T47D (cell line): ENCODE measurements at regions not wholly inside any gene's neighbourhood (a gene's known extent, or its start where the extent isn't known, plus 50 kb on each side); places are given as distances from the start of the nearest gene placed in this dataset.

Experiments
- DNase-seq, 2 experiments: peaks; one replicate each; pipeline versions ENCODE4 v3.0.0 to v3.0.0-alpha.2; 2011 to 2012; ENCODE audit warnings: low read depth in 1 of 2, low spot score in 1 of 2
- JUND ChIP-seq: IDR thresholded peaks from 2 replicates; pipeline ENCODE4 v1.6.1; 2012; ENCODE audit warnings: low read depth
- in situ Hi-C: cut with HindIII; loops from 2 replicates; pipeline ENCODE4 v1.10.0; 2016; ENCODE audit warnings: low sequenced_read_pairs, low pct_unique_long_range_greater_than_20kb

DNA sequence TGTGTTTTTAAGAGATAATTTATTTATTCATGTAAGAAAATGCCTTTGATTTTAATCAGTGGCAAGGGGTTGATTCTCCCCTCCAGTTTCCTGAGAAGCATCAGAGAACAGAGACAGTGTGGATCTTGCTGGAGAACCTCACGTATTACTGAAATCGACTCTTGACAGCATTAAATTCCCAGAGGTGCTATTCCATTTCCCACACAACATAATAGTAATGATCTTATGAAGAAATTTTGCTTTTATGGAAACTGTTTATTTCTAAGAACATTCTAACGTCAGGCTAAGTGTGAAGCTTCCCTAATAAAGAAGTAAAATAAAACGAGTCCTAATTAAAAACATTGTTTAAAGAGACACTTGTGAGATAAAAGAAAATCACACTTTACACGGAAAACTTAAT lies 293.1 kb upstream of the NRP1 start:
- in situ Hi-C loops, result no loop called here
- no peak for TF ChIP-seq JUND
- DNase-seq, result no peak

DNA sequence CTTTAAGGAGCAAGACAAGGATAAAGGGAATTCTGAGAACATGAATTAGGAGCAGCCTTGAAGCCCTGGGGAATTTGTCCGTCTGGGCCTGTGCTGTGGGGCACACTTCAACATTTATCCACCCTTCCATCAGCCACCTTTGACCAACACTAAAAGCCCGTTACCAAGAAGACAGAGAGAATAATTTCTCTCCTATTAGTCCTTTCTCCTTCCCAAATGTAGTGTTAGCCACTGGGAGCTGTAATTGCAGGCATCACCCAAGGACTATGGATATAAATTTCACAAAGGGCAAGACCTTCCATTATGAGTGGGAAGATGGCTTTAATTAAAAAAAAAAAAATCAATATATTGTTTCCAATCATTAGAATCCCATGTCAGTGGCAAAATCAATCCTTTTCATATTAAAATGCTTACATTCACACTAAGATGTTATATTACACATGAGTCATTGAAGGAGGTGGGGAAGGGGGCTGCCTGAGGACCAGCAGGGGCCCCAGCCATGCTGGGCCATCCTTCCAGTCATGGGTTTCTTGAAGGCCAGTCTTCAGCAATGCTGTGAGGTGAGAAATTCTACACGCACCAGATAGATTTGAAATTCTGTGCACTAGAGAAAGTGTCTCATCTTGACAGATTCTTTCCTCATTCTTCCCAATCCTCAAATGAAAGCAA lies 292.5 kb upstream of the NRP1 start:
- no peak for DNase-seq

DNA sequence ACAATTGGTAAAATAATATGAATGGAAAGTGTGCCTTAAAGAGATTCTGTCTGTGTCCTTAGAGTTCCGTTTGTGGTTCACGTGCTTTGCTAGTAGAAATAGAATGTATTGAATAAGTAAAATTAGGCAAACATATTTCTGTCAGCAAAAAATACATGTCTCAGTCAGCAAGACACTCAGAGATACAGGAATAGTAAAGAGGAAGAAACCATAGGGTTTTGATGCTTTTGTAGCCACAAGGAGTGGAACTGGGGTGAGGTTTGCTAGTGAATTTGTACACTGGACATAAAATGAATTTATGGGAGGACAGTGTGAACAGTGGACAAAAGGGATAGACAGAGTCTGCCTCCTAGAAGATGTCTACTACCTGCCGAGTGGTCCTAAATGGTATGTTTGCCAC lies 289.2 kb upstream of the NRP1 start:
- in situ Hi-C loops, result no loop called here
- no peak for DNase-seq
- TF ChIP-seq JUND, result no peak

More for the DNA sequence above, 292.5 kb upstream of the NRP1 start:
- in situ Hi-C loops, result no loop called here
- no peak for TF ChIP-seq JUND

DNA sequence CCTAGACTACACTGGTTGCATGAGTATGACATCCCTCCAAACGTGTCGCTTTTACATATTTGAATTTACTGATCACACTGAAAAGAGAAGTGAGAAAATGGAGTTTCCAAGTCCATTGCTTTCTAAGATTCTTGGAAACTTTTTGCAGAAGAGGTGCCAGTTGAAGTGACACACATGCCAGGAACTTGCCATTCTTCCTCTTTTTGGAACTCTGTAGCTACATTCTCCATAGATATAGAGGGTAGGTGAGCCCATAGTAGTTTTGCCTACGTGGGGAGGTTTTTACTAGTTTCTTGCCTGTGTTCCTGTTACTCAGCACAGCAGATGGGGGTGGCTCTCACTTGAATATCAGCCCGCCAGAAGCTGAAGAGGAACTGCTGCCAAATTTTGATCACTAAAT lies 286.6 kb upstream of the NRP1 start:
- no peak for TF ChIP-seq JUND
- in situ Hi-C loops, result no loop called here
- DNase-seq, result no peak

DNA sequence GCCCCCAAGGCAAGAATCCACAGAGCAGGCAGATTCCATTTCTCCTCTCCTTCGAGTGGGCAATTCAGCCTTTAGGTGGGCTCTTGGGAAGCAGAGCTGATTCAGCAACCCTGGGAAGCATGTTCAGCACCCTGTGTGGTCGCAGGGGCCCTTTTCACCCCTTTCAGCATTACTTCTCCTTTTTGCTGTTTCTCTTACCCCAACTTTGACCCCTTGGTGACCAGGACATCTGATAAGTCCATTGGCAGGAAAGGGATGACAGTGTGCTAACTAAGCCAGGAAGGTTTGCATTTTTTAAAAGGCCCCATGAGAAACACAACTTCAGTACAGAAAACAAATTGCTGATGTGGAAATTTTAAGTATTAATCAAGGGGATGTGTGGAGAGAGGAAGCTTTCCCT lies 283.7 kb upstream of the NRP1 start:
- DNase-seq, result no peak
- in situ Hi-C loops, result no loop called here
- no peak for TF ChIP-seq JUND

DNA sequence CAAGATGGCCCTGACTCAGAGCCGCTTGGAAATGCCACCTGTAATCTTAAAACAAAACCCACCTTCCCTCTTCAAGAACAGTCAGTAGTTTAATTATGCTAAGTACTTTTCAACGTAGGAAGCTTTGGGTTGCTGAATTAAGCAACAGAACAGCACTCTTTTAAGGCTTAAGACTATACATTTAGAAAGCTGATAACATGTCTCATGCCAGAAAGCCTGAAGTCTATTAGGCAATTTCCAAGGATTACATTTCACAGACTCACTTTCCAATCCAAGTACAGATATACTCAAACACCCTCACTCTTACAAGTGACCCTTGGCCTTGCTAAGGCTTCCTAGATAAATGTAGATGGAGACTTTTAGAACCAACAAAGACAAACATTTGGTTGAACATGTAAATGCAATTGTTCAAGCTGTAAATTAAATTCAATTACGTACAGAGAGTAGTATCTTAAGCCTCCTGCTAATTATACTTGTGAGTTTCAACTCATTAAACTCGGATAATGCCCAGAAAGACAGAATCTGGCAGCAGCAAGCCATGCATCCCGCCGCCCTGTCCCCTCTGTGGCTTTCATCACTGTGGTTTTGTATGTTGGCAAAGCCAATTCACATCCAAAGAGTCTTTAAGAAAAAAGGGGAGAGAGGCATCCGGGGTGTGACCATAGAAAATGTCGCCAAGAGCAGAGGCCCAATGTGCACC lies 283.1 kb upstream of the NRP1 start:
- TF ChIP-seq JUND, result no peak
- DNase-seq, result no peak
- in situ Hi-C loops, result no loop called here

DNA sequence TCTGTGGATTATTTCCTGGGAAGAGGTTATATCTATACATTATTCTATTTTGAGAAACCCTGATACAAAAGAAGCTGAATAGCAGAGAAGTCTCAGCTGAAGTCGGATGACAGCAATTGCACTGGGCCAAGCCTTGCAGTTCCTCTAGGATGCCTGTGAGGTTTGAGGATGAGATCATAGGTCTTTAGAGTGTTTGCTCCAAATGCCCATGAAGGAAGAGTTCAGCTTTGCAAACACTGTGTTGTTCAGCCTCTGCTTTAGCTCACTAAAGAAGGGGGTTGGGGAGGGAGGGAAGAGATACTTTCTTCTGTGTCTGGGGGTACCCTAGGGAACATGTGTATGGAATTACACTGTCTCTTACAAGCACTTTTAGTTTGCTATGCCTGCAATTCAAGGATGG lies 282.5 kb upstream of the NRP1 start:
- no peak for DNase-seq
- in situ Hi-C loops, result no loop called here
- no peak for TF ChIP-seq JUND

DNA sequence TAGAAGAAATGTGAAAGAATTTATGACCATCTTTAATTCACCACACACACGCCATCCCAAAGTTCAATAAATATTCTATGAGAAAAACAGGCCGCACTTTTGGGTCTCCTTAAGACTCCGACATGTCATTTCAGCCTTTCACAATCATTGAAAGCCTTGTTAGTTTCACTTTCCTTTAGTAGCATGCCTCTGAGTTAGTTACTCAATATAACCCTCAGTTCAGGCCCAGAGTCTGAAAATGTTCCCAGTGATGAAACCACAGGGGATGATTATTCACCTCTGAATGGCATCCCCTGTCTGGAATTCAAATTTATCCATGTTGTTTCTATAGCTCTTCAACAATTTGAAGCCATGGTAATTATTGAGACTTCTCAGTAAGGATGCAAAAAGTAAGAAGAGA lies 278.1 kb upstream of the NRP1 start:
- in situ Hi-C loops, result no loop called here
- no peak for TF ChIP-seq JUND
- no peak for DNase-seq

DNA sequence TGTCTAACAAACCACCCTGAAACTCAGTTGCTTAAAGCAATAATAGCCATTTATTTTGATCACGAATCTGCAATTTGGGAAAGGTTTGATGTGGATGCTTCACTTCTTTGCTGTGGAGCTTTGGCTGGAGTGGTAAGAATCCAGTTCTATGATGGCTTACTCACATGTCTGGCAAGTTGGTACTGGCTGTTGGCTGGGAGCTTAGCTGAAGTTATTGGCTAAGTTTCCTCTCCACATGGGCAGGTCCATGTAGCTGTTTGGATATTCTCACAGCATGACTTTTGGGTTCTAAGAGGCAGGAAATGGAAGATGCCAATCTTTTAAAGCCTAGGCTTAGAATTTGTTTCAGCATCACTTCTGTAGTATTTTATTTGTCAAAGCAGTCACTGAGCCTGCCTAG lies 277.6 kb upstream of the NRP1 start:
- in situ Hi-C loops, result no loop called here
- TF ChIP-seq JUND, result no peak
- no peak for DNase-seq

DNA sequence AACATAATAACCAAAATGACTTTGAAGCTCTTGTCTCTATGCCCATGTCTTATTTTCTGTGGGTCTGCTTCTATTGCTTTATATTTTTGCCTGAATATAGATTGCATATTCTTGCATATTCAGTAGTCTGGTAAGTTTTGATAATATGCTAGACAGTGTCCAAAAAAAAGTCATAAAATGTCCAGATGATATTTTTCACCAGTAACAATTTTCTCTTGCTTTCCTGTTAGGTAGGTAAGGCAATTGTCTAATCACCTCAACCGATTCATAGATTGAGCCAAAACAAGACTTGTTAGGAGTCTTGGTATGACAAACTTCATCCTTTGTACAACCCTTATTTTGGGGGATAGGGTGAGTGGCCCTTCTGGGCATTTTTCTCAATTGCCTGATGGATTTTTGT lies 277.0 kb upstream of the NRP1 start:
- no peak for TF ChIP-seq JUND
- no peak for DNase-seq
- in situ Hi-C loops, result no loop called here

DNA sequence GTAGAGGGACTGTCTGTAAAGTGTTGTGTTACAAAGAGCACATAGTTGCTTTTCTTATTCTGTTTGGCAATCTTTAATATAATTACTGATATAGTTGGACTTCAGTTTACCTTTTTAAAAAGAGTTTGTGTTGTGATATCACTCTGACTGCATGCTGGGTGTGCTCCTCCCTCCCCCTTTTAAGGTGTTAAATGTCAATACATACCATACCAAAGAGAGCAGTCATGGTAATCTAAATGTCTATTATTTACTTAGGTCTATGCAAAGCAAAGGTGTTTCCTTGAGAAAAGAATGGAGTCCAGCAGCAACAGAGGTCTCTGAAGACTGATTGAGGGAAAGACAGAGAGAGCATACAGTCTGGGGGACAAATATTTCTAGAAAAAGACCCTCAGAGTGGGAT lies 275.1 kb upstream of the NRP1 start:
- no peak for TF ChIP-seq JUND
- no peak for DNase-seq
- in situ Hi-C loops, result no loop called here

DNA sequence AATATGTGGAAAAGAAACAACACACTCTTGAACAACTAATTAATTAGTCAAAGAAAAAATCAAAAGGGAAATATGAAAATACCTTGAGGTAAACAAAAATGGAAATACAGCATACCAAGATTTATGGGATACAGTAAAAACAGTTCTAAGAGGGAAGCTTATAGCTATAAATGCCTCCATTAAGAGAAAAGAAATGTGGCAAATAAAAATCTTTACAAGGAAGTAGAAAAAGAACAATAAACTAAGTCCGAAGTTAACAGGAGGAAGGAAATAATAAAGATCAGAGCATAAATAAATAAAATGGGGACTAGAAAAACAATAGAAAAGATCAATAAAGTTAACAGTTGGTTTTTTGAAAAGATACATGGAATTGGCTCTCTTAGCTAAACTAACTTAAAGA lies 267.8 kb upstream of the NRP1 start:
- in situ Hi-C loops, result no loop called here
- DNase-seq, result no peak
- no peak for TF ChIP-seq JUND

DNA sequence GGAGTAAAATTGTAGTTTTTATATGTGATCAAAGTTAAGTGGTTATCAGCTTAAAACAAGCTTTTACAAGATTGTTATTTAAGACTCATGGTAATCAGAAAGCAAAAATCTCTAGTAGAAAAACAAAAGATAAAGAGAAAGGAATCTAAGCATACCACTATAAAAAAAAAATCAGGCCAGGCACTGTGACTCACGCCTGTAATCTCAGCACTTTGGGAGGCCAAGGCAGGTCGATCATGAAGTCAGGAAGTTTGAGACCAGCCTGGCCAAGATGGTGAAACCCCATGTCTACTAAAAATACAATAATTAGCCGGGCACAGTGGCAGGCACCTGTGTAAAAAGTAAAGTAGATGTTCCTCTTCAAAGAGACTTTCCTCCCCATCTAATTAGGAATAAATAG lies 265.9 kb upstream of the NRP1 start:
- no peak for TF ChIP-seq JUND
- in situ Hi-C loops, result no loop called here
- no peak for DNase-seq

DNA sequence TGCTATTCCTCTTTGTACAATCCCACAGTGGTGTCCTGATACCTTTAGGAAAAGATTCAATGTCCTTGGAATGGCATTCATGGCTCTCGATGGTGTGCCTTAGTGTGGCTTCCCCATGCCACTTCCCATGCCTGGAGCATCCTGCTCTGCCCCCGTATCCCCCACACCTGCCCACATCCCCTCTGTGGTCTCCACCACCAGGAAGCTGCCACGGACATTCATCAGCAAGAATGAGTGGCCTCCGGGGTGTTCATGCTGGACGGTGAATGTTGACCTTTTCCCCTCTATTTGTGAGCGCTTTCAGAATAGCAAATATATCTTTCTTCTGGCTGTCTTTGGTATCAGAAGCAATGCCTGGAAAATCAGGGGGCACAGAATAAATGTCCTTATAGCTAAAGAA lies 262.0 kb upstream of the NRP1 start:
- no peak for DNase-seq
- in situ Hi-C loops, result no loop called here
- TF ChIP-seq JUND, result no peak
